ENCODE measurements at regions not wholly inside any gene's neighbourhood (a gene's known extent, or its start where the extent isn't known, plus 50 kb on each side); places are given as distances from the start of the nearest gene placed in this dataset.

DNA sequence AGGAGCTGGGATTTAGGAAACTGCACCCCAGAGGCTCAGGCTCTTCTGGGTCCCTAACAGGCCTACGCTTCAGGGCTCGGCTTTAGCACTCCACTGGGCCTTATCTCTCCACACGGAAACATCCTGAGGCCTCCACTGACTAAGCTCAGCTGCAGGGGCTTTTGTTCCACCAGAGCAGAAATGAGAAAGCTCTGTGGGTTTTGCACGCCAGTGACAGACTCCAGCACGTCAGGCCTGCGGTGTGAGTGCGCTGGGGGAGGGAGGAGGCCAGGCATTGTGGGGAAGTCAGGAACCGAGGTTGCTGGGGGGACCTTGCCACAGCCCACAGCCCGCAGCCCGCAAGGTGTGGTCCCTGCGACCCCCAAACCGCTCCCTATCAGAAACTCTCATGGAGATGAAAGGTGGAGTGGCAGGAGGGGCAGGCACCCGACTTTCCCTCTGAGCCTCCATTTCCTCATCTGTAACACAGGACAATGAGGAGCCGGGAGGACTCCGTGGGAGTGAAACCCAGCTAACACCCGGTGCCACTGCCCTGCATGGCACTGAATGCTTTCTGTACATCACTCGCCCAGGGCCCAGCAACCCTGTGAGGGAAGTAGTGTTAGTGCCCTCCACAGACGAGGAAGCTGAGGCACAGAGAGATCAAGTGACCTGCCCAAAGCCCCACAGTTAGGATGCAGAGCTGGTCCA is 106.5 kb downstream of the TPRA1 start:
- DNase-seq, result no peak

DNA sequence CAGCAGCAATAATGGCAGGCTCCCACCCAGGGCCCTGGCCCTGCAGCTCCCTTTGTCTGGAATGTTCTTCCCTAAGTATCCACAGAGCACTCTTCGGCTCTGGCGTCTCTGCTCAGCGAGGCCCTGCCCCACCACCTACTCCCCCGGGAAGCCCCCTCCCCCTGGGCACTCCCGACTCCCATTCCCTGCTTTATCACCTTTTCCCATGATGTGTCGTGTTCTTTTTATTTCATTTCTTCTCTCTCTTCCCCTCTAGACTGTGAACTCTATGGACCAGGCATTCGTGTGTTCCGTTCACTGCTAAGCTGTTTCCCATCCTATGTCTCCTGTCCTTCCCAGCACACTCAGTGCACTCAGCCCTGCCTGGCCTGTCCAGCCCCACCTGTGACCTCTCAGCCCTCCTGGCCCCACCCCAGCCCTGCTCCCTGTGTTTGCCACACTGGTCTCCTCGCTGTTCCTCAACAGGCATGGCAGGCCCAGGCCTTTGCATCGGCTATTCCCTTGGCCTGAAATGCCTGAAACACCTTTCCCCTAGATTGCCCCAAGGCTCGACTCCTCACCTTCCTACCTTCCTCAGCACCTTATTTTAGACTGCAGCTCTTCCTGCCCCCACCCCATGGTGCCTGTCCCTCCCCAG is 107.4 kb downstream of the TPRA1 start:
- no peak for DNase-seq

DNA sequence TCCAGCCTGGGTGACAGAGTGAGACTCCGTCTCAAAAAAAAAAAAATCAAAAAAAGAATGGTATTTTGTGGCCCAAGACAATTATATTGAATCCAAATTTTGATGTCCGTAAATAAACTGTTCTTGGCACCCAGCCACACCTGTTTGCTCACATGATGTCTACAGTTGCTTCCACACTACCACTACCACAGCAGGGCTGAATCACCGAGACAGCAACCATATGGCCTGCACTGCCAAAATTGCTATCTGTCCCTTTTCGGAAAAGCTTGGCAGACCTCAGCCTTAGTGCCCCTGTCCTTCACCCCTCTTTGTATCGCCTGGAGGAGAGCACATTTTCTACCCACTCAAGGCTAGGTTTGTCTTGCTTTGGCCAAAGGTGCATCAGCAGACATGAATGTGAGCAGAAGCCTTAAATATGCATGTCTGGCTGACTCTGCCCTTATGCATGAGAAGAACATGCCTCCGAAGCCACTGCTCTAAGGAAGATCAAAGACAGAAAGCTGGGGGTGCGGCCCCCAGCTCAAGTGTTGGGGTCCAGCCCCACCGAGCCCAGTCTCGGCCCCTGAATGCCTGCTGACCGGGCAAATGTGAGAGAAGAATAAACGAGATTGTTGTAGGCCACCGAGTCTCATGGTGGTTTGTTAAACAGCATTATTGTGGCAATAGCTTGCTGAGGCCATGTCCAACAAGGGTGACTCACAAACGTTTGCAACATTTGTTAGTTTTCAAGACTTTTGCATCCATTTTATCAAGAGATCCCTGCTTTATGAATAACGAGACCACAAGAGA is 108.1 kb downstream of the TPRA1 start:
- no peak for DNase-seq

DNA sequence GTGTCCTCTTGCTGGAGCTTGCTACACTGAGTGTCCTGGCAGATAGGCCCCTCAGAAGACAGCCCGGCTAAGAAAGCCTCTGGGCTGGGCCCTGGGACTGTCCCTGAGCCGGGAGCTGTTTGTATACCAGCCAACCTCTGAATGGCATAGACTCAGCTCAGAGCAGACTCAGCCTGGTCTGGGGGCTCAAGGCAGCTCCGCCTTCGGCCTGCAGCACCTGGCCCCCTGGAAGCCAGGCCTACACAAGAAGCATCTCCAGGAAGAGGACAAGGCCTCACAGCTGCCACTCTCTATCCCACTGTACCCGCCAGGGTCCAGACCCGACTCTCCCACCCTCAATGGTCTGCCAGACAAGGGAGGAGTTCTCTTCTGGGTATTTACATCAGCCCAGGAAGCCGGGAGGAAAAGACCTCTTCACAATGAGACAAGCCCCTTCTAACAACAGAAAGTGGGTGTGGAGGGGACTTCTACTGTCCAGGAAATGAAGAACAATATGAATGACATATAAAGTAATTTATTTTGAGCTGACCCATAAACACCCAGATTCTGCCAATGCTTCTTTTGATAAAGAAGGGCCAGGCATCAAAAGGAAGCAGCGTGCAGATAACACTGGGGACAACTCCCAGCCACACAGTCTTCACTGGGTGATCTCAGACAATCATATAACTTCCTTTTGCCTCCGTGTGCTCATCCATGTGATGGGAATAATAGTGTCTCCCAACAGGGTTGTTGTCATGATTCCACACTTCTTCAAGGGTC is 110.2 kb downstream of the TPRA1 start:
- DNase-seq, result no peak

DNA sequence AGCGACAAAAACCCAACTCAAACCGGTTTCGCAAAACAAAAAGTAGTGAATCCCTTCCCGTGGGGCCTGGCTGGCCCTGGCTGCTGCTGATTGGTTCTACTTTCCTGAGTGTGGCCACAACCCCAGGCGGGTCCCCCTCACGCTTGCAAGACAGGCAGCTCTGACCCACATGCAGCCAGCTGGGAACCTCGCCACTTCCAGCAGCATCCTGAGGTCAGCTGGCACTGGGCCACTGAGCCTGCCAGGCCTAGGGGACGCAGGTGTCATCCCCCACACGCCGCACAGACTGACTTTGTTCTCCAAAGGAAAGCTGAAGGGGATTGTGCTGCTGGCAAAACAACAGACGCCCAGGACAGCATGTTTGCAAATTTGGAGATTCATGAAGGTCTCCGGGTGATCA is 111.1 kb downstream of the TPRA1 start:
- no peak for DNase-seq

DNA sequence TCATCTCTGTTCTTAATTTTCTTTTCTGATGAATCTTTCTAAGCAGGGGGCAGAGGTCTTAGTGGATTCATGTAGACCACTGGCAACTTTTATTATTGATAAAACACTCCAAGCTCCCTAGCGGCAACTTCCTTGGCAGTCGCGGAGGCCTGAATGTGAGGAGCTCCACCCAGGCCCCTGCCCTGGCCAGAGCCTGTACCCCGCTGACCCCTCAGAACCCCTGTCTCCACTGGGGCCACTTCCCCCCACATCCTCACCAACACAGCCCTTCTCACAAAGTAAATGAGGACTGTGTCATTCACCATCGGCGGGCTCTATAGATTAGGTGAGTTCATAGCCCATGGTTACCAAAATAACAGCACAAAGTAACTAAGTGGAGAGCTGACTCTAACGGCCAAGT is 111.6 kb downstream of the TPRA1 start:
- no peak for DNase-seq

DNA sequence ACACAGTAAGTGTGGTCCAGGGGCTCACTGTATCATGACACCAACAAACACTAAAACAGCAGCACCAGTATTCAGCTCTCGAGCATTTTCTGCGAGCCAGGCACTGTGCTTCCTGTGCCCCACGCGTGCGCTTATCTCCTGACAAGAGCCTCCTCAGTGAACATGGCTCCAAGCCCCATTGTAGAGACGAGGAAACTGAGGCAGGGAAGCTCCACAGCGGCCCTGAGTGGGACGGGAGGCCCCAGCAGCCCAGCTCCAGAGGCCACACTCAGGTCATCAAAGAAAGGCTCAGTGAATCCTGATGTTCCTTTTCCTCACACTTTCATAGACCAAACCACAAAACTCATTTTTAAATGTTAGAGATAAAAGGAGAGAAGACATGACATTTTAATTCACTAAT is 113.1 kb downstream of the TPRA1 start:
- no peak for DNase-seq

DNA sequence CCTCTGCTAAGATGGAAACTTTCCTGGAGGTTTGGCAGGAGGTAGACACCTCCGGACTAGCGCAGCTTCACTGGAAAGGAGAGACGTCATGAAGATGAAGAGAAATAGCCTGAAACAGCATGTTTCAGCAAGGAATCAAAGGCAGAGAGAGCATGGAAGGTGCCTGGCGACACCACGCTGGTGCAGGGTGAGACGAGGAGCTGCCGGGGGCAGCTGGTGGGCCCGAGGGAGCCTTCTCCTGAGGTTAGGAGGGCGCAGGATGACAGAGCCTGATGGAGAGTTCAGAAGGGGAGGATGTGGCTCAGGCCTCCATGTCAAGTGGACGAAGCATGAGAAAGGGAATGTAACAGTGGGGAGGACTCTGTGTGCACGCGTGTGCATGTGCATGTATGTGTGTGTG is 113.6 kb downstream of the TPRA1 start:
- DNase-seq, result no peak

DNA sequence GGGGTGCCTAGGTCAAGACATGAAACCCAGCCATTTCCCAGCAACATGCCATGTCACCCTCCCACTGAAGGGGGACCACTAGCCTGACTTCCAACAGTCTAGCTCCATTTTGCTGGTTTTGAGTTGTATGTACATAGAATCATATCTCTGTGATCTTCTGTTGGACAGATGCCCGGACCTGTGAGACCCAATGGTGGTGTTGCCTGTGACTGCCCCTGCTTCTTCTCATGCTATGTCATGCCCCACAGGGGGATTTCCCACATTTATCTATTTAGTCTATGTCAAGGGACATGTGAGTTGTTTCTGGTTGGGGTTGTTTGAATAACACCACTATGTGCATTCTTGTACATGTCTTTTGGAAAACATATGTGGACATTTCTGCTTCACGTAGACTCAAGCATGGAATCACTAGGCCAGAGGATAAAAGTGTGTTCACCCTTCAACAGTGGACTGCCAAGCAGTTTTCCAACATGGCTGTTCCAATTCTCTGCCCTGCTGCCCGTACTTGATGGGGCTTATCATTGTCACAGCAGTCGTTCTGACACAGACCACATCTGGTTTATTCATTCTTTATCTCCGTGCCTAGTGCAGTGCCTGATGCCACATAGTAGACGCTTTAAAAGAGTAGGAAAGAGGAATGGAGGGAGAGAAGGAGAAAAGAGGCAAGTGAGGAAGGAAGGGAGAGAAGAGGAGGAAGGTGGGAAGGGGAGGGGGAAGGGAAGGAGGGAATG is 114.4 kb downstream of the TPRA1 start:
- DNase-seq, result no peak

DNA sequence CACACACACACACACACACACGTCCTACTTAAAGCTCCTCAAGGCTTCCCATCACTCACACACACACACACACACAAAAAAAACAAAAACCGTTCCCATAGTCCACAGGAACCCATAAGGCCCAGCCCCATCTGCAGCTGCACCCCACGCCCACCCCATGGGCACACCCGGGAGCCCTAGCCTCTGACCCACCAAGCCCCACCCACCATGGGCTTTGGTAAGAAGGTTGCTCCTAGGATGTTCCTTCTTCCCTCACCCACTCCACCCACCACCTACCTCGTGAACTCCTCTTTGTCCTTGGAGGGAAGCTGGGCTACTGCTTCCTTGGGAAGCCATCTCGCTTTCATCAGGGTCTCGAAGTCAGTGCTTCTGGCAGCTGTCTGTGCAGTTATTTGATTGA is 115.1 kb downstream of the TPRA1 start:
- DNase-seq, result no peak

DNA sequence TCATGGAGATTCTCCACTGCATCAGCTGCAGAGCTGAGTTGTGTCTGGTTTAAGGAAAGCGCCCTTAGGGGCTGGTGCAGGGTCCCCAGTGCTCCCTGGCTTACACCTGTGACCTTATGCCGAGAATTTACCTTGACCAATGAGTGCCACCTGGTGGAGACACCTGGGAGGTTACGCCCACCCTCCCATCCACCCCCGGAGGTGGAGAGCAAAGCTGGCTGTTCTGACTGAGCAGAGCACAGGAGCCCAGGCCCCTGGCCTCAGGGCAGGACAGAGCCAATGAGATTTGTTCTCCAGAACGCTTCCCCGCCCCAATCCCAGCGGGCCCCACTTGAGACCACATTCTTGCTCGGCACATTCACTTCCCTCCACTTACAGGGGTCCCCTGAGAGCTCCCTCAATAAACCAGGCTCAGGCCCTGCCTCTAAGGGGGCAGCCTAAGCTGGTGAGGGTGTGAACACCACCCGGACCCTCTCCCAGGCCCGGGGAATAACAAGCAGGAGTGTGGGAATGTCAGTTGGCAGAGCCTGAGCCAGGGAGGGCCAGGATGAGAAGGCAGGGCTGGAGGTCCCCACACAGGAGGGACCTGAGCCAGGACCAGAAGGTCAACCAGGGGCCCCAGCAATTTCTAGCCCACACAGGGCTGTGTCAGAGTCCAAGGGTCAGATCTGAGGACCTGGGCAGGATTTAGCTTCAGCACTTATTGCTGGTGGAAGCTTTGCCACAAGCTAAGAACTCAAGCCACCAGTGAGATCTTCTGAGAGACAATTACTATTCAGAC is 117.1 kb downstream of the TPRA1 start:
- no peak for DNase-seq

DNA sequence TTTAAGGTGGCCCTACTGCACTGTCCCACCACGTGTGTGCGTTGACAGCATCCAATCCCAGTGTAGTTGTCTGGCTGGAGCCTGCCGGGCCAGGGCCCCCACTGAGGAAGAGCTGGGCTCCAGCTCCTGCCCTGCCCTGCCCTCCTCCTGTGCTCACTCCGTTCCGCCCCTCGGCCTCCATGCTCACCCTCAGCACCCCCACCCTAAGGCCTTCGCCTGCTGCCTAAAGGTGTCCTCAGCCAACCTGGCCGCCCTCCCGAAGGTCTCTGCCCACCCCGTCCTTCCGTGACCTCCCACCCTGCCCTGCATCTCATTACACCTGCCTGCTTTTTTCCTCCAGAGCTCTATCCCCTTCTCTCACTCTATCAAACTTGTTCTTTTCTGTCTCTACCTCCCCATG is 118.0 kb downstream of the TPRA1 start:
- DNase-seq, result no peak

DNA sequence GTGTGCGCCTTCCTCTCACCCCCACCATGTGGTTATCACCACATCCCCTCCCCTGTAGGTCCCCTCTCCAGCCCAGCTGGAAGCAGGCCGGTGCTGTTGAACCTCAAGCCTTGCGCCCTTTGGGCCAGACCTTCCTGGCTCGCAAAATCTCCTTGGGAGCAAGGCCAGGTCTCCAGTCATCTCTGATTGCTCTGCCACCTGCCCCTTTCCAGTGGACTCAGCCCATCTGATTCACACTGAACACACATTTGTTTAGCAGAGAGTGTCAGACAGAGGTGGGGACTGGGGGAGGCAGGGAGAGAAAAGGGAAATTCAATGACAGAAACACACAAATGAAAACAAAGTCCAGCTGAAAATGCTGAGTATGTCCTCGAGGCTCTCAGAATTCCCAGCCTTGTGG is 119.4 kb downstream of the TPRA1 start:
- no peak for DNase-seq

DNA sequence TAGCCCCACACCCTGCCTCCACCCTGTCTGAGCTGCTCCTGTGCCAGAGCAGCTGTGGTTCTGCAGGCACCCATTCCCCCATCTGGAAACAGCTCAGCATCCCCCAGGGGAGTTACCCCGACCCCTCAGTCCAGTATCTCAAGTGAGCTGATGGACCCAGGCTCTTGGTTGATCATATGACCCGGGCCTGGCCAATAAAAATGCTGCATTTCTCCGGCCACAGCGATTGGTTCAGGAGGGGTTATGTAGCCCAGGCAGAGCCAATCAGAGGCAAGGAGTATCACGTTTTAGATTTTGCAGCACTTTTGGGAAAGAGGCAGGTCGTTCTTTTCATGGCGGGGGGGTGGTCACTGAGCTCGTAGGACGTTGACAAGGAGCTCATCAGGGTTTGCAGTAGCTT is 120.8 kb downstream of the TPRA1 start:
- DNase-seq, result no peak

DNA sequence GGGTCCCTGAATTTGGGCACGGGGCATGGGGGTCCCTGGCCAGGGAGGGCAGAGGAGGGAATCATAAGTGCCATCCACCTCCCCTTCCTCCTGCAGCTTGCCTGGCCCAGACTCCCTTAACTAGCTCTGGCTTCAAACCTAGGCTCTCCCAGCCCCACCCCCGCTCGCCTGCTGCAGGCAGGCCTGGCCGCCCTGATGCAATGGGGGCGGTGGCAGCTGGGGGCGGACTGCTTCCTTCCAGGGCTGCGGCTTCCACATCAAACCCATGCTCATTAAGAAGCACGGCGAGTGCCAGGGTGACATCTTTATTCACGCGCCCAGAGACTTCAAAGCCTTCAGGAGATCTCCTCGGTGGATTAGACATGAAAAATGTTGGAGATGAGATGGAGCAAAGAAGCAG is 123.1 kb downstream of the TPRA1 start:
- DNase-seq, result no peak

DNA sequence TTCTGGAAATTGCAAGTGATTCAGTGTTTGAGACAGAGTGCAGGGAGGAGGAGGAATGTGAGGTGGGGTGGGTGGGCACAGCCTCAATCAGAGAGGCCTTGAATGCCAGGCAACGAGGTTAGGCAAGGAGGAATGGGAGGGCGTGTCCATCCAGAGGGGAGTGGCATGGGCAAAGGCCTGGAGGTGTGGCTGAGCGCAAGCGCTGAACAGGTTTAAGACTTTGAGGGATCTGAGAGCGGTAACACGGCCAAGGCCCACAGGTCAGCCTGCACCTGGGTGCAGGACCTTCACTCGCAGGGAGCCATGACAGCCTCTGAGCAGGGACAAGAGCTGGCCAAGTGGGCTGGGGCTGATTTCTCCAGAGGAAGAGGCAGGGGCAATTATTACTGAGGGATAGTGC is 125.9 kb downstream of the TPRA1 start:
- no peak for DNase-seq

DNA sequence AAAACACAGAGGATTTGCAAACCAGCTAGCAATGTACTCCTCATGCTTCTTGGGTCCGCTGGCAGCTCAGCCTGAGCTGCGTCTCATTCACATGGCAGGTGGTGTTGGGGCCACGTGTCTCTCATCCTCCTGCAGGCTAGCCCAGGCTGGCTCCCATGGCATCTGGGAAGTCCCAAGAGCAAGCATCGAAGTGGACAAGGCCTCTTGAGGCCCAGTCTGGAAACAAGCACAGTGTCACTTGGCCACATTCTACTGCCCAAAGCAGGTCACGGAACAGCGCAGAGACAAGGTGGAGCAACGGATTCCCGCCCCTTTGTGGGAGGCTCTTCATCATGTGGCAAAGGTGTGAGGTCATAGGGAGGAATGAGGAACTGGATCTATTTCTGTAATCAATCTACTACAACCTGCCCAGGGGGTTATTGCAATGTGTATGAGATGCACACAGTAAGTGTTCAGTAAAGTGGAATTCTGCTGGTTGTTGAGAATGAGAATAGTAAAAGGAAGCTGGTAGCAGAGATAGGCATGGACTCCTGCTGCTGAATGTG is 128.3 kb downstream of the TPRA1 start:
- no peak for DNase-seq

DNA sequence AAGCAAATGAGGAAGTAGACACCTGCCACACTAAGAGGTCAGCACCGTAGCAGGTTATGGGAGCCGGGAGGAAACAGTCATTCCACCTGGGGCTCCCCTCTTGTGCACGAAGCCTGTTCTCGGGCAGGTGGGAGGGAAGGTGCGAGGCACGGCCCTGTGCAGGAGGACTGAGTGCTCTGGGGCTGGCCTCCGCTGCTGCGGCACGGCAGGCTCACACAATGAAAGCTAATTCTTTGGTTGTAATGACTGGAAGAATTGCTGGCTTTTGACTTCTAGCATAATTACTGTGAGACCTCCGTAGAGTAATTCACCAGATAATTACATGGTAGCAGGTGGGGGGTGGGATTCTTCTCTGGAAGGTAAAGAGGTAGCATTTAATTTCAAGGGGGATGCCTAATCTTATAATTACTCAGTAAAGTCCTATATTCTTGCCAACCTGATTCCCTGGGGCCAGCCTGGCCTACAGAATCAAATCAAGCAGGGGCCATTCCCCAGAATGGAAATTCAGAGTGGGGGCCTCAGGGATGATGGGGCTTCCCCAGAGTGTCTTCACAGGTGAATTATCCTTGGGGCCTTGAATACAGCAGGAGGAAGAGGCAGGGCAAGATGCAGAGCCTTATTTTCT is 129.1 kb downstream of the TPRA1 start:
- DNase-seq, result no peak

DNA sequence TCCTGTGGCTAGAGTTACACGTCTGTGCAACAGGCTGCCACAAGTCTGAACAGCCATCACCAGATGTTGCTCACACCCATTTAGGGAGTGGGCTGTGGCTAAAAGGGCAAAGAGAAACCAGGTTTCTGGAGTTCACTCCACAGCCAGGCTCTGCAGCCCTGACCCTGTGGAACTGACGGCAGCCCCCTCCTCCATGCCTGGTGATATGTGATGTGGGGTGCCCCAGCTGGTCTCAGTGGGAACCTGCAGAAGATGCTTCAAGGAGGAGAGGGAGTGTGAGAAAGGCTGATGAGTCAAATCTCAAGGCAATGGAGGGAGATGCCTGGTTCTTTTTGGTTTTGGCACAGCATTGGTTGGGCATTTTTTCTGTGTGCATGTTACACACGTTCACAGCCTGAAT is 130.6 kb downstream of the TPRA1 start:
- DNase-seq, result no peak

DNA sequence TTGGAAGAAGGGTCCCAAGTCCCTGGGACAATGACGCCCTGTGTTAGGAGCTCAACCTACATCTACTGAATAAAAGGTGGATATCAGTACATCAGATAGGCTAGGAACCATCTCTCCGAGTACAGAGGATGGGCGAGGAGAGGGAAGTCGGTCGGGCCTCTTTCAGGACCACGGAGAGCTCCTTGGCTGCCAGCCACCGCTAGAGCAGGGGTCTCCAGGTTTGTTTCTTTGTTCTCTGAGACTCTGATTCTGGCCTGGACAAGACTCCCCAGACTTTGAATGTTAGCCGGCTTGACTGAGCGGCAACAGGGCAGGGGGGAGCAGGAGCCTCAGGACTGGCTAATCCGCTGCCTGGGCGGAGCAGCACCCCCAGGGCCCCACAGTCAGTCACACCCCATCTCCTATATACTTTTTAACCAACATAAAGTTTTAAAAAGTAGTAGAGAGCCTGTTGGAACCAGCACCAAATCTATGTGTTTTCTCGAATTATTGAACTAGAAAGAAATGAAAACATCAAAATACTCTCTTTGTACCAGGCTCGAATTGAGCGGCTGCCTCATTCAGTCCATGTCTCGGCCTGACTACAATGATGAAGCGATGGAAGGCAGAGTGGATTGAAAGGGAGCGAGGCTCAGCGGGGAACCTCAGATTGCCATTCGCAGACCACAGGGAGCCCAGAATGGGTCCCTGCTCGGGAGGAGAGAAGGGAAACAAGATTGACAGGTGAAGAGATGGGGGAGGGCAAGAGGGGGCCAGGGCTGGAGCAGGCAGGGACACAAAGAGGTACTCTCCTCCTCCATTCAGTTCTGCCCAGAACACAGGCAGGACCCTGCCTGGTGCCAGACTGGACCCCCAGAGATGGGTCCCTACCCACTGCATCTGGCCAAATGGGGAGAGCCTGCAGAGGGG is 131.6 kb downstream of the TPRA1 start:
- peak; percentile 8 for DNase-seq

Measured in activated CD4-positive, alpha-beta T cell treated with anti-CD3 and anti-CD28 coated beads, Interleukin-2, amount 50 U/mL, for 1 hour (primary cell).